ENCODE measurements at regions not wholly inside any gene's neighbourhood (a gene's known extent, or its start where the extent isn't known, plus 50 kb on each side); places are given as distances from the start of the nearest gene placed in this dataset.

DNA sequence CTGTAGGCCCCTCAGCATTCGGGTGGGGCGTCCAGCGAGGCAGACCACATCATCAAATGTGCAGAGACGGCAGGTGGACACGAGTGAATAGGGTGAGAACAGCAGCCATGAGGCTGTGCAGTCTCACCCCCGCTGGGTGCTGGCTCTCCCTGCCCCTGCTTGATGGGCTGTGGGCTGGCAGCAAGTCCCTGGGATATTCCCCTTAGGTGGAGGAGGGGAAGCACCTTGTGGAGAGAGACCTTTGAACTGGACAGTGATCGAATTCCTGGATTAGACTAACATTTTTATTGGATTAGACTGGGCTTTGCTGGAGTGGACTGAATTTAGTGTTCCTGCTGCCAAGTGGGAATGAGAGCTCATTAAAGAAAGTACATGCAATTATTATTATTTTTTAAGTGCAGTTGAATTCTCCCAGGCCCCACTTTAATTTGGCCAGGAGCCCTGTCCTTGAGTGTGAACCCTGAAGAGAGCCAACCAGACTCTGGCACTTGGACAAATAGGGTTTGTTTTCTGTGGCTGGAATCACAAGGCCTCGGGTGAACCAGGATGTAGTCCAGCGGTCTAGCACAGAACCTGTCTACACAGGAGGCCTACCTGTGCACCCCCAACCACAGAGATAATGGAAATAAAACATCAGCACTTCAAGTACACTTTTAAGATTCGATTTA is 193.1 kb downstream of the ABHD5 start:
- intact Hi-C loops (cut with DNase I, micrococcal nuclease), result no loop called here
- DNase-seq (no peak), ATAC-seq (no peak)

DNA sequence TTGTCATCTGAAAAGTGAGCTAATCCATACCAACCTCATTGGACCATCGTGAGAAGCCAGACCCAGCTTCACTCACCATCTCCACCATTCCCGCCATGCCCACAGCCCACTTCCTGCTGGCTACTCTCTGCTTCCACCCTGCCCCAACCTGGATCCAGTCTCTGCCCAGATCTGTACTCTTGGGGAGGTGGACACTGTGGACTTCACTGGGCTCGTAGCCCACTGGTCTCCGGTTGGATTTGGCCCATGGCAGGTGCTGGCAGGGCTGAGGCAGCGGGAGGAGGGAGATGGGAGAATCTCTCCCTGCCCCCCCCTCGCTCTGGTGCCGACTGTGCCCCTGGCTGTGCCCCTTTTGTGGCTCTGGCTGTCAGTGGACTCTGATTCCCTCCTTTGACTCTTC is 193.8 kb downstream of the ABHD5 start:
- DNase-seq (no peak), ATAC-seq (no peak)
- intact Hi-C loops (cut with DNase I, micrococcal nuclease), result no loop called here

DNA sequence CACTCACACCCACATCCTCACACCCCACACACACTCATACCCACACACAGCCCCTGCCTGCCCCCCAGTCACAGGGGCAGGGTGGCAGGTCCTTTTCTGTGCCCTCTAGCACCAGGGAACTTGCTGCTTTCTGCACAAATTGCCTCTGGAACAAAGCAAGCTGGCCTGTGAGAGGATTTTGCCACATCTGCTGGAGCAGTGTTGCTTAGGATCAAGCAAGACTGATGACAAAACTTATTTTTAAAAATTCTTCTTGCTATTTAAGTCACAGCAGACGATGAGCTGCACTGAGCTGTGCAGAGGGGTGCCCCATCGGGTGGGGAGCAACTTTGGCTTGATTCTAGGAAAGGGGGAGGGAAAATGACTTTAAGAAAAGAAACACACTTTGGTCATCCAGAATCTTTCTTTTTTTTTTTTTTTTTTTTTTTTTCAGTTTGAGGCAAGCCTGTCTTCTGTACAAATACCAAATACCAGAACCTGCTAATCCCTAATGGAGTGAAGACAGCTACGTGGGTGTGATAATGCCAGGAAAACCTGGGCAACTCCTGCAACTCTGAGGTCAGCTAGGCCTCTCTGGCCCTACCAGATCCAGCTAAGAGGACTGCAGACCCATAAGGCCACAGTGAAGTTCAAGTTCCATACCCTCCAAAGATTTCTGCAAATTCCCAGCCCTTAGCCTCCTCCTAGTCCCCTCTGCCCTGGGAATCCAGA is 195.3 kb downstream of the ABHD5 start:
- intact Hi-C loops (cut with DNase I, micrococcal nuclease), result no loop called here
- ATAC-seq, result no peak
- no peak for DNase-seq

DNA sequence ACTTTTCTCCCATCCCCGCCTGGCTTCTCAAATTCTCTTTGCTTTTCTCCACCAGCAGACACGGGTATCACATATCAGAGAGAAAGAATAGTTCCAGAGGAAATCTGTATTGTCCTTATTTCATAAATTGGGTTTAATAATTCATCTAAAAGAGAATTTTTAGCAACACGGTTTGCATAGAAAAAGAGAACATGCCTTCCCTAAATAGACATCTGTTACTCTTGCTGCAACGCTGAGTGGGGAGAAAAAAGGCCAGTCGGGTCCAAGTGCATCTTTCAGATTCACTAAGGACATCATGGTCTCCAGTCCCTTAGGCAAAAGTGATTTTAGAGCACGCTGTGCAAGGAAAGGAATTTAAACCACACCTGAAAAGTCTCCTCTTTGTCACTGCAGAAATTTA is 201.3 kb downstream of the ABHD5 start:
- ATAC-seq, result no peak

DNA sequence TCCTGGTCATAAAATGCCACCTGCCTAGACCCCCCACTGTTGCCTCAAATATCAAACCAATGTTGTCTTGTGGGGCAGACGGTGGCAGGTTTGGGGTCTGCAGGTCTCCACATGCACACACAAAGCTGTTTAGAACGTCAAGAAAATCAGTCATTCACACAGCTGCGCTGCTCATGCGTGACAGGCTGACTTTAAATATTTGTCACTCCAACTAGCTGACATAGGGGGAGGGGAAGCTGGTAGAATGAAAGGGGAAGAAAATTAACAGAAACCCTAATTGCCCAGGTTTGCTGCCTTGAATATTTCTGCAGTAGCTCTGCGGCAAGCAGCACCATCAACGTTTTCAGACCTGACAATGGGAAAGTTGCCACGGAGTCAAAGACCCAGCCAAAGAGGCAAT is 201.8 kb downstream of the ABHD5 start:
- no peak for ATAC-seq
- intact Hi-C loops (cut with DNase I, micrococcal nuclease), result no loop called here
- DNase-seq, result no peak

More for the DNA sequence above, 201.3 kb downstream of the ABHD5 start:
- no peak for DNase-seq
- intact Hi-C loops (cut with DNase I, micrococcal nuclease), result no loop called here

DNA sequence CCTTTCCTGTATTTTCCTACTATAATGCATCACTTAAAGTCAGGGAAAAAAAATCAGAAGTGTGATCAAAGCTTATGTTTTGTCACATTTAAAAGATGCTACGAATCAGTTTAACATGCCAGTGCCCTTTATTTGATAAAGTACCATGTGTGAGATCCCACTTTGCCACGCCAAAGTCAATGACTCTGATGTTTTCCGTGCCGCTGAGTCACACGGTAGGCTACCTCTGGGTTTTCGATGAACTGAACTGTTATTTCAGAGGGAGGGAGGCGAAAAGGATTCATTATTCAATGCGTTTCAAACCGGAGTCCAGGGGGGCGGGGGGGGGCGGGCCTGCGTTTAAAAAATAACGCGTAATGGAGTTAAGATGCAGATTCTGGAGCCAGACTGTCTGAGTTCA is 203.0 kb downstream of the ABHD5 start:
- no peak for DNase-seq
- intact Hi-C loops (cut with DNase I, micrococcal nuclease), result no loop called here
- ATAC-seq, result no peak

DNA sequence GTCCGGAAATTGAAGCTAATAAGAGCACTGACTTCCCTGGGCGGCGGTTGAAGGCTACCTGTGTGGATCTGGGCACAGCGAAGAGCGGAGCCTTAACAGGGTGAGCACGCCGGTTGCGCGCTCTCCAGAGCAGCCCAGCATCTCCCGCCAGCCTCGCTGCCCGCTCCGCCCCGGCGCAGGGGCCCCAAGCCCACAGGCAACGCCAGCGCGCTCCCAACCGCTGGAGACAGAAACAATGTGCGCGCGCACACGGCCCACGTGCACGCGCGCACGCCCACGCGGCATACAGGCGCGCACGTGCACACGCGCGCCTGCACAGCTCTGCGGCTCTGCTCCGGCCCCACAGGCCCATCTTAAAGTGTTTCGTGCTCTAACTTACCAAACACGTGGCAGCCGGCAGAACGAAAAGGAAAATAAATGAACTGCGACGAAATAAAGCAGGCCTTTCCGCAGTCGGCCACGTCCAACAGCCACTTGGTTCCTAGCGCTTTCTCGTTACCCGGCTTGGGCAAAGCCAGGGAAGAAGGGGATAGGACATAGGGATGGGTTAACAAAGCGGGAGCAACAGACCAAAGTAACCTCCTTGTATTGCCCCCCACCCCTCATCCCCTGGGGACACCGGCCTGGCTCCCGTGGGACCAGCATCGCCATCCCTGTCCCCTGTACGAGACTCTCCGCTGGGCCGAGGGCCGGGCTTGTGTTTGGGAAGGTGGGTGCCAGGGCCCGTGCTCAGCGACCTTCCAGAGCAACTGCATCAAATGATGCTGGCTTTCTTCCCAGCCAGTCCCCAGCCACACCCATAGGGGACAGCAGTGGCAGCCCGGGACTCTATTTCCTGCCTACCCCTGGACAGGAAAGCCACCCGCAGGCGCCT is 203.7 kb downstream of the ABHD5 start:
- ATAC-seq, result peak; percentile 81
- DNase-seq, result peak; percentile 39 to 56
- intact Hi-C loops (cut with DNase I, micrococcal nuclease), result no loop called here

DNA sequence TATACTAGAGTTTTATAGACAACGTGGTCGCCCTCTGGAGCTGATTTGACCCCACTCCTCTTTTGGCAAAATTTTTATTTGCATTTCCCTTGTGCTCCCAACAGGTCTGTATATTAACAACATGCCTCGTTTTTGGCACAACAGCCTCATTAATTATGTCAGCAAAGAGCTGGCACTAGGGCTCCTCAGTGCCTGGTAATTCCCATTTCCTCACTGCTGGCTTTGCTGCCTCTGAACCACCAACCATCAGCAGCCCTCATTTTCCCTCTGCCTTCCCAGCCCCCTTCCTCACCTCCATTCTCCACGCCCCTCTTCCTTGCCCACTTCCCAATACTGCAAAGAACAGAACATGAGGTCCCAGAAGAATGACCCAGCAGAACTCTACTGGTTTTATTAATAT is 204.8 kb downstream of the ABHD5 start:
- DNase-seq, result no peak
- intact Hi-C loops (cut with DNase I, micrococcal nuclease), result no loop called here
- no peak for ATAC-seq

DNA sequence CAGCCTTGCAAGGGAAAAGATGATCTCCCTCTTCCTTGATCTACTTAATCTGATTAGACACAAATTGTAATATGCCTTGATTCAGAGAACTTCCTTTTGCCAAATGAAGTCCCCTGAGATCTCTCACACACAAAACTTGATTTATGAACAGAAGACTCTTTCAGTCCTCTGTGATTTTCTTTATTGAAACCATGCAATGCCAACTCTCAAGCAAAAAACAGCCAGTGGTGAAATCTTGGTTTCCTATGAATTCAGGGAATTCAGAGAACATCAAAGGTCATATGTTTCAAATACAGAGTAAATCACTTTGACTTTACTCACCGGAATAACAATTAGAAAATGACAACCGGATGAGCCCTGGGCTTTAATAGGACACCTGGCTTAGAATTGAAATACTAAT is 211.7 kb downstream of the ABHD5 start:
- ATAC-seq, result no peak
- intact Hi-C loops (cut with DNase I, micrococcal nuclease), result no loop called here

DNA sequence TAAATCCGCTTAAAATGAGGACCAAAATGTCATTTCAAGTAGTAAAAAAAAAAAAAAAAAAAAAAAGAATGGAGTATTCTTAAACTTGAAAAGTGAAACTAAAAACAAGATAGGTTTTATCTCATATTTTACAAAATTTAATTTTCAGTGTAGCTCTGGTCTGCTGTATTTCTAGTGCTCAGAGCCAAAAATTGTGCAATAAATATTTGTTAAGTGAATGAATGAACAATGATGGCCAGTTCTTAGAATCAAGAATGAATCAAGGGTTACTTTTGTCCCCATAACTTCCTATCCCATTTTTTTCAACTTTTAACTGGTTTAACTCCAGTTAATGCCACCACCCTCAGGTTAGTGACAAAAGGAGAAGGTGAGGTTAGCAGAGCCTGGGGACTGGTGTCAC is 214.4 kb downstream of the ABHD5 start:
- DNase-seq (no peak), ATAC-seq (no peak)
- intact Hi-C loops (cut with DNase I, micrococcal nuclease), result no loop called here

More for the DNA sequence above, 211.7 kb downstream of the ABHD5 start:
- DNase-seq, result no peak

DNA sequence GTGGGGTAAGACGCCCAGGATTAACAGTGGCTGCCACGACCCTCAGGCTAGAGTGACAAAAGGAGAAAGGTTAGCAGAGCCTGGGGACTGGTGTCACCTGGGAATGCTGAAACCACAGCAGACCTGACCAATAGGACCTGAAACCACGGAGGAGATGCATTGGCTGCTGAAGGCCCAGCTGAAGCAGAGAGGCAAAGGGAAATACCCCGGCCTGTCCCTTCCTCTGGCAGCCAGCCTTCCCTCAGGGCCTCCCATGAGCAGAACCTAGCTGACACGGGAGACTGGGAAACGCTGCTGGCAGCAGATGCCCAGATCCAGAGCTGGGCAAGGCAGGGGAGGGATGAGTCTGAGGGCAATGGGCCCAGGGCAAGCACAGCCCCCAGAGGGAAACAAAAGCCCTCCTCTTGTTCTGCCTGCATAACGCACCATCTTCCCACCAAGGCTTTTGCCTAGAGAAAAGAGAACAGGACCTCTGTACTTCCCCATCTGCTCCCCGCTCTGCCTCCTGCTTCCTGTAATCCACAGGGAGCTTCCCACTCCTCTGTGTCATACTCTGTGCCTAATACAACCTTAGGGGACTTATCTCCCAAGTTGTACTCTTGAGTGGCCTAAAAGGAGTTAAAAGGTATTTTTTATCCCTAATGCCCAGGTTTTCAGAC is 216.2 kb downstream of the ABHD5 start:
- ATAC-seq (no peak), DNase-seq (no peak)
- intact Hi-C loops (cut with DNase I, micrococcal nuclease), result no loop called here

DNA sequence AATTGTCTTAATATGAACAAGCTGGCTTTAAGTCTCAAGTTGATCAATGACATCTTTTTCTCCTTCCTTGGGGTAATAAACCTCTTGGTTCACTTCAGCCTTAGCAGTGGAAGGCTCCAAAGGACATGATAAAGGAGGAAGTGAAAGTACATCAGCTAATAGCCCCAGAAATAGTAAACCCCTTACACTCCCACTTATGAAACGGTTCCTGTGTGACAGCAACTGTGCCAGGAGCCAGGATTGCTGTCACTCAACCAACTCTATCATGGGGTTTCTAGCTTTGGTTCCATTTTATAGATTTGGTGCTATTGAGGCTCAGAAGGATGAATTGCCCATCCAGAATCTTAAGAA is 216.7 kb downstream of the ABHD5 start:
- DNase-seq (no peak), ATAC-seq (no peak)
- intact Hi-C loops (cut with DNase I, micrococcal nuclease), result no loop called here

DNA sequence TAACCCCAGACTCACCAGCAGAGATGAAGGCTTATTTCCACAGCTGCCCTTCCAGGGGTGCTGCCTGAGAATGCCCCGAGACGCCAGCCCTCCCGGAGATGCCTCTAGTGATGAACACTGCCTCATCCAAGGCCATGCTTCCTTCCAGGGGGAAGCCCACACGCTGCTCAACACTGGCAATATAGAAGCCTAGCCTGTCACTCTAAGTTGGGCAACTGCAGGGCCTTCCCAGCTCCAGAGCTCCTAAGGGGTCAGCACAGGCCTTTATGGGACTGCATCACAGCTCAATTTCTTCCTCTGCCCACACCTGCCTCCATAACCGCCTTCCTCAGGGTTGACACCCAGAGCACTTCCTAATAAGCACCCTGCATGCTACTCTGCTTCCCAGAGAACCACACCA is 217.7 kb downstream of the ABHD5 start:
- ATAC-seq (no peak), DNase-seq (no peak)
- intact Hi-C loops (cut with DNase I, micrococcal nuclease), result no loop called here

DNA sequence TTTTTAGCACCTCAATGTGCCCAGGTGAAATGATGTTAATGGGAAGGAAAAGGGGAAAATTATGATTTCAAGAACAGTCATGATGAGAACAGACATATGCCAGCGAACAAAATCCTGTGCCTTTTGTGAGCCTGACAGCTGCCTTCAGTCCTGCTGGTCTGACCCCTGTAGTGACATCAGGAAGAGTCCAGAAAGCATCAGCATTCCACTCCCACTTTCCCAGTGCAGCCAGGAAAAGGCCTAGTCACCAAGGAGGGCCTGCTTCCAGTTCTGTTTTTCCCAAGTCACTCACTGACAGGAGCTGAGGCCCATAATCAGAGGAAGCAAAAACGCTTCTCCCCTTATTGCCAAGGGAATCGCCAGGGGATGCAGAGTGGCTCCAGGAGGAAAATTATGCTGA is 218.4 kb downstream of the ABHD5 start:
- intact Hi-C loops (cut with DNase I, micrococcal nuclease), result no loop called here
- DNase-seq, result no peak

DNA sequence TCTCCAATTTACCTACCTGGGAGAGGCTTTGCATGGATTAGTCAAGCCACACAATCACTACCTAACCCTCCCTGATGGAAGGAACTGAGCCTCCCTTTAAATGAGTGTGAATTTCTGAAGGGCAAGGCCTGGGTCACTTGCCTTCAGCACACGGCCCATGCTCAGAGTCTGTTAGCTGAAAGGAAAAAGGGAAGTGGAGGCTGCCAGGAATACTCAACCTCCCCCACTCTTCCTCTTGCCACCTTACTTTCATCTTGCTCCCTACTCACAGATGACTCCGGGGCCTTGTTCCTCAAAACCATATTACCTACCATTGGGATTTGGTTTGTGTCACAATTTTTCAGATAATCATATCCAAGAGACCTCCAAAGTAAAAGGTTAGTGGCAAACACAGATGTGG is 220.0 kb downstream of the ABHD5 start:
- intact Hi-C loops (cut with DNase I, micrococcal nuclease), result no loop called here
- ATAC-seq (no peak), DNase-seq (no peak)

More for the DNA sequence above, 218.4 kb downstream of the ABHD5 start:
- no peak for ATAC-seq

DNA sequence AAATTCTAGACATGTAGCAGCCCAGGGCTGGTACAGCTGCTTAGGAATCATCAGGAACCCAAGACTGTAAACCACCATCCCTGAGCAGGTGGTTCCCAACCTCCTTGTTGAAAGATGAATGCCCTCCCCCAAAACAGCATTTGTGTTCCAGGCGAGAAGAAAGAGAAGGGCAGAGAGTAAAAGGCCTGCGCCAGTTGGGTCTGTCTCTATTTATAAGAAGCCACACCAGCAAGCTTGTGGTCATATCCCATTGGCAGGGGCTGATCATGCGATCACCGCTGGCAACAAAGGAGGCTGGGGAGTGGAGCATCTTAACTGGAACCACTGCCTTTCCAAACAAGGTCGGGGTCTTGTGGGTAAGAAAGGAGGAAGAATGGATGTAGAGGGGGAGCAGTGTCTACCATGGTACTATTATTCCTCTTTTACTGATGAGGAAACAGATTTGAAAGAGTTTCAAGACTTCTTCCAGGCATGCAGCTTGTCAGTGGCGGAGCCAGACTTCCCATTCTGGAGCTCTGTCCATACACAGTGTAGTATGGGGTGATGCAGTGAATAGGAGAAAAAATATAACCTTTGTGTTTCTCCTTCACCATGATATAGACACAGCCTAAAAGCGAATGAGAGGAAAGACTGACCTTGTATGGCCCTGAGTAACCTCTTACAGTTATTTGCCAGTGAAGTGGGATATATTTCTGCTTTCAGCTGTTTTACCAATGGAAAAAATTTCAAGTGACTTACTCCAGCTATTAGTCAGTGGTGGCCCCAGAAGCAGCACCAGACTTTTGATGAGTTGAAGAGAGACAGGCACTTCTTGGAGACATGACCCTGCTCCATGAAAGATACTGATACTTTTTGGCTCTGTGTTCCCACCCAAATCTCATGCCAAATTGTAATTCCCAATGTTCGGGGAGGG is 222.6 kb downstream of the ABHD5 start:
- ATAC-seq, result no peak
- no peak for DNase-seq
- intact Hi-C loops (cut with DNase I, micrococcal nuclease), result no loop called here

DNA sequence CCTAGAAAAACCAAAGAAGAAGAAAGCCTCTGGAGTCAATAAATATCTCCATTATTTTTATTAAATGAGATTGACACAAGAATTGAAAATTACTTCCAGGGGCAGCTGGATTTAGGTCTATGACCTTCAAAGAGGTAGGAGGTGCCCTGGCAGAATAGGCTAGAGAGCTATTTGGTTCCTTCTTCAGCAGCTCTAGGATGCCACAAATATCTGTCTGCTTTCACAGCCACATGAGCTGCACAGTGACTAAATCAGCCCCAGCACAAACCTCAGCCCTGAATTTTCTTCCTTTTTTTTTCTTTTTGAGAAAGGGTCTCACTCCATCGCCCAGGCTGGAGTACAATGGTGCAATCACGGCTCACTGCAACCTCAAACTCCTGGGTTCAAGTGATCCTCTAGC is 223.5 kb downstream of the ABHD5 start:
- intact Hi-C loops (cut with DNase I, micrococcal nuclease), result no loop called here
- no peak for ATAC-seq
- DNase-seq, result no peak

DNA sequence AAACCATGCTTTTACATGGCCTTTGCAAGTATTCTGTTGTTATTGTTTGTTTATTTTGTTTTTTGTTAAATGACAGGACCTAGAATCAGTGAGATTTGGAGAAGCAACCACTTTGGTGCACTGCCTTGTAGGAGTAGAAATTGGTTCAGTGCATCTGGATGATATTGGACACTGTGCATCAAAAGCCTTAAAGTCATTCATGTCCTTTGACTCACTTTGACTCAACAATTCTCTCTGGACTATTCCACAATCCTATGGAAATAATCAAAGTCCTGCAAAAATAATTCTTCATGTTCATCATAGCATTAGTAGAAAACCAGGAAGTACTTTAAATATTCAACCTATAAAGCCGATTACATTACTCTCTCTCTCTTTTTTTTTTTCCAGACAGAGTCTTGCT is 224.8 kb downstream of the ABHD5 start:
- no peak for ATAC-seq
- intact Hi-C loops (cut with DNase I, micrococcal nuclease), result no loop called here
- no peak for DNase-seq

DNA sequence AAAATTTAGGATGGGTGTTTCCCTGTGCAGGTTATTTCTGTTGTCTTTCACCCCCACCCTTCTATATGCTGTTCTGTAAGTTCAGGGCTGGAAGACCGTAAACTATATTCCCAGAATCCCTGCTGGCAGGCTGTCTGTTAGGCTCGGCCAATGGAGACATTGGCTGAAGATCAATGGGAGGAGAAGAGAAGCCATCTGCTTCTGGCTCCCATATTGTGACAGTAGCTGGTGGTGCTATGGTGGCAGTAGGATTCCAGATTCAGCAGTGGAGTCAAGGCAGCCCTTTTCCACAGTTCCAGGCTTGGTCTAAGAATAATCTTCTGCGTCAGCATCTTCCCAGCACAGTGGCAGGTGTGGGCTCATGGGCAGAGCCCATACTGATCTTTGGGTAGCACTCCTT is 226.6 kb downstream of the ABHD5 start:
- no peak for DNase-seq
- no peak for ATAC-seq
- intact Hi-C loops (cut with DNase I, micrococcal nuclease), result no loop called here

All from left colon (tissue), 2 donors.